ENCODE measurements at regions not wholly inside any gene's neighbourhood (a gene's known extent, or its start where the extent isn't known, plus 50 kb on each side); places are given as distances from the start of the nearest gene placed in this dataset.

DNA sequence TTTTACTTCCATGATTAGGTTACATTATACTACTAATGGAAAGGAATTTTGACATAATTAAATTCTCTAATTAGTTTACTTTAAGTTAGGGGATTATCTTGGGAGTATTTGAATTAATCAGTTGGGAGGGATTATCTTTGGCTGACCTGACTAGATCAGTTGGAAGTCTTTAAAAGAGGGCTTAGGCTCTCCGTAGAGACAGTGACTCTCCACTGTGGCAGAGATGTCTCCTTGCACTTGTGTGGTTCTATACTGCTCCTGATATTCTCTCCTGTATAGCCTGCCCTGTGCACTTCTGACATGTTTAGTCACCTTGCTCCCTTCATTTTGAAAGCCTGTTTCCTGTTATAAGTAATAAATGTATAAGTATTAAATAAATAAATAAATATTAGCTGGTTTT is 1612.3 kb upstream of the PRR20A start:
- H3K27me3 Mint-ChIP-seq: no peaks in the 10 kb centered on the region
- peaks cover 5% of the 10 kb centered on the region for H3K36me3 Mint-ChIP-seq
- no peak overlapping the region for H3K27ac Mint-ChIP-seq
- no peak overlapping the region for H3K4me3 Mint-ChIP-seq
- DNase-seq (ENCODE audit: low spot score) (no peak), ATAC-seq (no peak)
- peaks cover 10% of the 10 kb centered on the region for H3K9me3 Mint-ChIP-seq
- peaks cover 0 to 2% of the 10 kb centered on the region in 2 donors for H3K4me1 Mint-ChIP-seq (ENCODE audit: low read depth in 2 of 2)

DNA sequence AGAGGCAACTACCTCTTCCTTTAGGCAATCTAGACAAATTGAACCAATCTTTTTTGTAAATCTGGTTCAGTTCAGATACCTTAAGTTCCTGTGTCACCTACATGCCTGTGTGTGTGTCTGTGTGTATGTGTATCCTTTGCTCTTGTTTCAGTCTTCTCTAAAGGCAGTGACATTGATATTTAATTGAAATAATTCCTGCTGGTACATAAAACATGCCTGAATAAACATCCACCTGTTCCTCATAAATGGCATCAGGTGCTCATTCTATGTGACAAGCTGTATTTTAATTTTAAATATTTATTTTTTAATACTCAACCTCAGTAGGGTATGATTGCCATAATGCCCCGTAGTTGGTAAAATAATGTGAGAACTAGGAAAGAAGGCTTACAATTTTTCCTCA is 1606.4 kb upstream of the PRR20A start:
- H3K36me3 Mint-ChIP-seq: no peaks in the 10 kb centered on the region
- DNase-seq (ENCODE audit: low spot score) (no peak), ATAC-seq (no peak)
- H3K27me3 Mint-ChIP-seq: no peaks in the 10 kb centered on the region
- H3K27ac Mint-ChIP-seq: no peak overlapping the region
- H3K9me3 Mint-ChIP-seq: peaks cover 5% of the 10 kb centered on the region
- no peaks in the 10 kb centered on the region for H3K4me1 Mint-ChIP-seq (ENCODE audit: low read depth in 2 of 2)
- no peak overlapping the region for H3K4me3 Mint-ChIP-seq

DNA sequence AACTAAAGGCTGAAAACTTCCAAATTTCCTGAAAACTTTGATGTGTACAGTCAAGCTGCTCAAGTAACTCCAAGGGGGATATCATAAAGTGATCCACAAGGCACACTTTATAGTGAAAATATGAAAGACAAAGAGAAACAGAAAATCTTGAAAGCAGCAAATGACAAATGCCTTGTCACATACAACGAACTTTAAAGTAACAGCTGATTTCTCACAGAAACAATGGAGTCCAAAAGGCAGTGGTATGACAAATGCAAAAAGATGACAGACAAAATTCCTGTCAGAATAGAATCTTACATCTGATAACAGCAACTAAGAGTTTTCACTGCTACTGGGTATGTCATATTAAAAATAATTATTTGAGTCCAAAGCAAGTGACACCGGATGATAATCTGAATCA is 1602.3 kb upstream of the PRR20A start:
- no peaks in the 10 kb centered on the region for H3K27me3 Mint-ChIP-seq
- ATAC-seq (no peak), DNase-seq (ENCODE audit: low spot score) (no peak)

DNA sequence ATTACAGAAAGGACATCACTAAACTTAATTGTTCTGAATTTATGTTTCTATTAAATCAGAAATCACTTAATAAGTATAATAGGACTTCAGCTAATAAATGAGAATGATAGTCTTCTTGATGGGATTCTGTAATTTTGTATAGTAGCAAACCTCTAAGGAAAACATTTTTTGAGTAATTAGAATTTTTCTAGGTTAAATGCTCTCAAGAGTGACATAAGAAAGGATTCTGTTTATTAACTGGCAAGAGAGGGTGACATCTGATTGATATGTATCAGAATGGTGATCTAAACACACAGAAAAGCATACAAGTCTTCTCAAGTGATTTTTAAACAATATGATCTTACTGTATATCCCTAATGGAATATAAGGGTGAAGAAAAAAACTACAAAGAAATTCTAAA is 1597.7 kb upstream of the PRR20A start:
- no peak for ATAC-seq
- no peak for DNase-seq (ENCODE audit: low spot score)
- H3K4me1 Mint-ChIP-seq (ENCODE audit: low read depth in 2 of 2): no peaks in the 10 kb centered on the region
- peaks cover 6% of the 10 kb centered on the region for H3K9me3 Mint-ChIP-seq
- no peaks in the 10 kb centered on the region for H3K27me3 Mint-ChIP-seq
- H3K36me3 Mint-ChIP-seq: no peaks in the 10 kb centered on the region
- H3K27ac Mint-ChIP-seq: no peak overlapping the region
- no peak overlapping the region for H3K4me3 Mint-ChIP-seq

More for the DNA sequence above, 1602.3 kb upstream of the PRR20A start:
- no peaks in the 10 kb centered on the region for H3K4me1 Mint-ChIP-seq (ENCODE audit: low read depth in 2 of 2)
- no peak overlapping the region for H3K4me3 Mint-ChIP-seq
- H3K9me3 Mint-ChIP-seq: peaks cover 9% of the 10 kb centered on the region
- H3K27ac Mint-ChIP-seq: no peak overlapping the region
- no peaks in the 10 kb centered on the region for H3K36me3 Mint-ChIP-seq

DNA sequence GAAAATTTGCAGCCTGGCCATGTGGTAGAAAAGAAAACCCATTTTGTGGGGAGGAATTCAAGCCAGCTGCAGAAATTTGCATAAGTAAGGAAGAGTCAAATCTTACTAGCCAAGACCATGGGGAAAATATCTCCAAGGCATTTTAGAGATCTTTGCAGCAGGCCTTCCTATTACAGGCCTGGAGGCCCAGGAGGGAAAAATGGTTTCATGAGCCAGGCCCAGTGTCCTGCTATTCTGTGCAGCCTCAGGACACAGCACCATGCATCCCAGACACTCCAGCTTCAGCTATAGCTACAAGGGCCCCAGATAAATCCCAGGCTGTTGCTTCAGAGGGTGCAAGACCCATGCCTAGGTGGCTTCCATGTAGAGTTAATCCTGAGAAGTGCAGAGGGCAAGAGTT is 1590.1 kb upstream of the PRR20A start:
- no peaks in the 10 kb centered on the region for H3K4me1 Mint-ChIP-seq (ENCODE audit: low read depth in 2 of 2)
- no peak overlapping the region for H3K27ac Mint-ChIP-seq
- H3K4me3 Mint-ChIP-seq: no peak overlapping the region
- no peak for ATAC-seq
- no peak for DNase-seq (ENCODE audit: low spot score)
- H3K36me3 Mint-ChIP-seq: peaks cover 4% of the 10 kb centered on the region
- no peaks in the 10 kb centered on the region for H3K27me3 Mint-ChIP-seq
- H3K9me3 Mint-ChIP-seq: peaks cover 22% of the 10 kb centered on the region

DNA sequence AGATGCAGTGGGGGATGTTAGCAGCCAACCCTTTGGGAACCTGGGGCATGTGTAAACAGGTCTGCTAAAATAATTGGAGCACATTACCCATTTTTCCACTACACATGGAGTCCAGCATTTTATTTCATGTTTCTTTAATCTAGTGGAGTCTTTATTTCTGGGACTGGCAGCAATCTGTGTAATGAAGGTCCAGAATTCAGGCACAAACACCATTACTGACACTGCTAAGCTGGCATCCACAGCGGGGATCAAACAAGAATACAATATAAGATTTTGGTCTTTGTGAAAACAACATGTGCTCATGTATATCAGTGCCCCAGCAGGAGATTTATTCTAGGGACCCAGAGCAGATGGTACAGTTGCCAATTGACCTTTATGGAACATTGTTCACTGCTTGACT is 1587.0 kb upstream of the PRR20A start:
- ATAC-seq: no peak
- Mint-ChIP-seq H3K4me1 (ENCODE audit: low read depth in 2 of 2) (no peaks in the 10 kb centered on the region), H3K27ac (no peak overlapping the region), H3K27me3 (no peaks in the 10 kb centered on the region), H3K9me3 (peaks cover 27% of the 10 kb centered on the region), H3K4me3 (no peak overlapping the region), H3K36me3 (peaks cover 10% of the 10 kb centered on the region)
- DNase-seq (ENCODE audit: low spot score): no peak

DNA sequence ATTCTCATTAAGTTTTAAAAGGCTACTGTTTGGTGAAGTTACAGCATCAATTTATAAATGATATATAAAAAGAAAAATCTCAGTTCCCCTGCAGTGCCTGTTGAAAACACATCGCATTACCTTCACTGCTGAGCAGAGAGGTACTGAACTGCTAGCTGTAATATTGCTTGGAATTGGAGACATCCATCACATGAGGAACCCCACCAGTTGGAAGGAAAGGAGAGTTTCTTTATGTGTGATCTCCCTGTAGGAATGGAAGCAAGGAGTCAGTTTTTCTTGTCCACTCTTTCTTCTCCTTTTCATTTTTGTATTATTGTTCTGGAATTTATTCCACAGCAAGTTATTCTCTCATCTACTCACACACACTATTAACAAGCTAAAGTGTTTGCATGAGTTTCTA is 1586.0 kb upstream of the PRR20A start:
- peaks cover 10% of the 10 kb centered on the region for H3K36me3 Mint-ChIP-seq

DNA sequence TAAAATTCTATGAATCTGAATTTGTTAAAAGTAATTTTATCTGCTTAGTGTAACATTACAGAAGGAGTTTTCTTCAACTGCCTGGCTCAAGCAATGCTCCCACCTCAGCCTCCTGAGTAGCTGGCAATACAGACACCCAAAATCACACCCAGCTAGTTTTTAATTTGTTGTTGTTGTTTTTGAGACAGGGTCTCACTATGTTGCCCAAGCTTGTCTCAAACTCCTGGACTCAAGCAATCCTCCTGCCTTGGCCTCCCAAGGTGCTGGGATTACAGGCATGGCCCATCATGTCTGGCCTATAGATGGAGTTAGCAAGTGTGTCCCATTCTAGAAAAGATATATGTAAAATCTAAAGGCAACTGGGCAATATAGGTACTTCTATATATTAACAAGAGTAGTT is 1580.4 kb upstream of the PRR20A start:
- ATAC-seq: no peak
- Mint-ChIP-seq H3K27ac (no peak overlapping the region), H3K27me3 (no peaks in the 10 kb centered on the region), H3K36me3 (peaks cover 7% of the 10 kb centered on the region), H3K4me1 (ENCODE audit: low read depth in 2 of 2) (no peaks in the 10 kb centered on the region), H3K4me3 (no peak overlapping the region), H3K9me3 (peaks cover 9% of the 10 kb centered on the region)
- no peak for DNase-seq (ENCODE audit: low spot score)

More for the DNA sequence above, 1586.0 kb upstream of the PRR20A start:
- Mint-ChIP-seq H3K4me3 (no peak overlapping the region), H3K27me3 (no peaks in the 10 kb centered on the region), H3K9me3 (peaks cover 26% of the 10 kb centered on the region), H3K4me1 (ENCODE audit: low read depth in 2 of 2) (no peaks in the 10 kb centered on the region), H3K27ac (no peak overlapping the region)
- ATAC-seq: no peak
- DNase-seq (ENCODE audit: low spot score): no peak

DNA sequence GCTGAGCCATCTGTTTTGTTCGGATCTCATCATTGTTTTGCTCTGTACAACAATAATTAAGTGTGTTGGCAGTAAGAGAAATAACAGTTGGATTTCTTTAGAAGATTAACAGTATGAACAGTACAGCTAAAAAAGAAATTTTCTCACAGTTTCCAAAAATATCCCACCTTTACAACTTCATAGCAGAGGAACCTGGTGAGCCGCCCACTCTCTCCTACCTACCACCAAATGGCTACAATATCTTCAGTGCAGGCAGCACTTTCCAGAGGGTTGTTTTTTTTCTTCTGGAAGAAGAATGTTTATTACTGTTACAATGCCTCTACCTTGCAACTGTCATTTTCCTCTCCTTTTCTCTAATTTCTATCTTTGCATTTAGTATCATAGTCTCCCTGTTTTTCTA is 1577.5 kb upstream of the PRR20A start:
- DNase-seq (ENCODE audit: low spot score): no peak
- no peaks in the 10 kb centered on the region for H3K4me1 Mint-ChIP-seq (ENCODE audit: low read depth in 2 of 2)

DNA sequence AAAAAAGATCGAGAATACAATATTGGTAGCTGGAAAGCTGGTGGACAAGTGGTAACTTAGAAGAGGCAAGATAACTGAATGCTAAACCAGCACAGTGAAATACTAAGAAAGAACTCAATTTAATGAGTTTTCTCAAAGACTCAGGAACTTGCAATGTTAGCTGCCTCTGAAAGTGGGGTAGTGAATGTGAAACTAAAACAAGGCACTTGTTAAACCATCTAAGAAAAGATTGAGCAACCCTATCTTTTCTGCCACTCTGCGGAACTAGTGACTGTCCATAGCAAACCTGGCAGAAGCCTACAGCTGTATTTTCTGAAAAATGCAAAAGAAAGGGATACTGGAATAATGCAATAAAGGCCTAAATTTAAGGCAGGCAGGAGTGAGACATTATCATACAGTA is 1574.4 kb upstream of the PRR20A start:
- Mint-ChIP-seq H3K4me1 (ENCODE audit: low read depth in 2 of 2) (no peaks in the 10 kb centered on the region), H3K4me3 (no peak overlapping the region), H3K27me3 (no peaks in the 10 kb centered on the region), H3K9me3 (peaks cover 3% of the 10 kb centered on the region), H3K27ac (no peak overlapping the region), H3K36me3 (no peaks in the 10 kb centered on the region)
- DNase-seq (ENCODE audit: low spot score): no peak
- ATAC-seq: no peak

More for the DNA sequence above, 1577.5 kb upstream of the PRR20A start:
- H3K9me3 Mint-ChIP-seq: peaks cover 3% of the 10 kb centered on the region
- H3K27me3 Mint-ChIP-seq: no peaks in the 10 kb centered on the region
- no peak overlapping the region for H3K27ac Mint-ChIP-seq
- H3K4me3 Mint-ChIP-seq: no peak overlapping the region
- no peaks in the 10 kb centered on the region for H3K36me3 Mint-ChIP-seq
- ATAC-seq: no peak

DNA sequence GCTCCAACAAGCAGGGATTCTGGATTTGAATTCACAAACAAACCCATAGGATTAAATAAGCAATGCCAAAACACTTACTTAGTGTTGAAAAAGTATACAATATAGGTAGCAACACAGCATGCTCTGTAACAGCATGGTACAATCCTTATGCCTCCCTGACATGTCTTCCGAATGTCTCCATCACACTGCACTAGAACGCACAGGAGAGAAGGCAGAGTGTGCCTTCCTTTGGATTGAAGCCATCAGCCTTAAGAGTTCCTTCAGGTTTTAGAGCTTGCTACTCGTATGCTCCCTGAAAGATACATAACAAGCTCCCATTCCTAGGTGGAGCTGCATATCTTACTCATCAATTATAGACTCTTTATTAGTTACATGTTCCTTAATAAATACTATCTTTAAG is 1573.9 kb upstream of the PRR20A start:
- H3K9me3 Mint-ChIP-seq: peaks cover 3% of the 10 kb centered on the region
- H3K27me3 Mint-ChIP-seq: no peaks in the 10 kb centered on the region
- no peak overlapping the region for H3K27ac Mint-ChIP-seq
- no peak overlapping the region for H3K4me3 Mint-ChIP-seq
- ATAC-seq (no peak), DNase-seq (ENCODE audit: low spot score) (no peak)
- H3K4me1 Mint-ChIP-seq (ENCODE audit: low read depth in 2 of 2): no peaks in the 10 kb centered on the region
- no peaks in the 10 kb centered on the region for H3K36me3 Mint-ChIP-seq

DNA sequence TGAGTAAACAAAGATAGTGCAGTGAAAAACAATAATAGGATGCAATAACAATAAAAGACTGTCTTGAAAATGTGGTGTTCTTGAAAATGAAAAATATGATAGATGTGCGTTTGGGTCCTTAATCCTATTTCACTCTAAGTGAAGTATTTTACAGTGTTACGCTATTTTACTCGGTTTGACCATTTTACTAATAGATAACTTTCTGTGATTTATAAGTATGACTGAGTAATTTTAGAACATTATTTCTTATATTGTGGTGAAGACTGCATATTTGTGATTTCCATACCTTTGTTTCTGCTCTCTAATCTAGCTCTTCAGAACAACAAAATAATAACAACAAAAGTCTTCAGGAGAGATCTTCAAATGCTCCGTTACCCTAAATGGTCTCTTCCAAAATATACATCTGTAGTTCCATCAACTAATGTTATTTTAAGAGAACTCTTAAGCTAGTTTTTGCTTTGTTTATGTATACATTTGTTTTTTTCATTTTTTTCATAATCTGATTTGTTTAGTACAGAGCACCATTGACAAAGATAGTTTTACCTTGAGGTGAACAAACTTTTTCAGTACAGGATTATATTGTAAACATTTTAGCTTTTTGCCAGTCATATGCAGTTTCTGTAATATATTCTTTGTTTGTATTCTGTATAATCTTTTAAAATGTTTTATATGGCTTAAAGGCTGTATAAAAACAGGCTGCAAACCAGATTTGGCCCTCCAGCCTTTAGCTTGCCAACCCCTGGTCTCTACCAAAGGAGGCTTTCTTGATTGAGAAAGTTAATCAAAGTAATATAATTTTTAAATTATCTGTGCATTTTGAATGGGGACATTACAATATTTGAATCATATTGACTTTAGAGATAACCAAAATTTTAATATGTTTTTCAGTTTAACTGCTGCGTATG is 1572.7 kb upstream of the PRR20A start:
- Mint-ChIP-seq H3K36me3 (no peaks in the 10 kb centered on the region), H3K4me3 (no peak overlapping the region), H3K4me1 (ENCODE audit: low read depth in 2 of 2) (no peaks in the 10 kb centered on the region), H3K9me3 (peaks cover 6% of the 10 kb centered on the region), H3K27me3 (no peaks in the 10 kb centered on the region), H3K27ac (no peak overlapping the region)
- DNase-seq (ENCODE audit: low spot score): no peak
- no peak for ATAC-seq

DNA sequence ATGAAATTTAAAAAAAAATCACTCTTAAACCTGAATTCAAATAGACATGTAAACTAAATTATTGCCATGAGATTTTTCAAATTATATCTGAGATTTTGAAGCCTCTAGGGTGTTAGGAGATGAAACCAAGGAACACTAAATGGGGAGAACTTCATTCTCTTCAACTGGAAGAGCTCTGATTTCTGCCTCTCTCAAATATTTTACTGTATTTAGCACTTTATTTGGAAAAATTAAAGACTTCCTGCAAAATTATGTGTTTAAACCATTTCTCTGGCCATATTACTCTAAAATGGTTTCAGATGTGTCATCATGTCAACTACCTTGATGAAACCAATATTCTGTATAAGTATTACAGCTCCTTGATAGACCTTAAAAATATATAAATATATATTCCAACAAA is 1571.6 kb upstream of the PRR20A start:
- no peaks in the 10 kb centered on the region for H3K4me1 Mint-ChIP-seq (ENCODE audit: low read depth in 2 of 2)

DNA sequence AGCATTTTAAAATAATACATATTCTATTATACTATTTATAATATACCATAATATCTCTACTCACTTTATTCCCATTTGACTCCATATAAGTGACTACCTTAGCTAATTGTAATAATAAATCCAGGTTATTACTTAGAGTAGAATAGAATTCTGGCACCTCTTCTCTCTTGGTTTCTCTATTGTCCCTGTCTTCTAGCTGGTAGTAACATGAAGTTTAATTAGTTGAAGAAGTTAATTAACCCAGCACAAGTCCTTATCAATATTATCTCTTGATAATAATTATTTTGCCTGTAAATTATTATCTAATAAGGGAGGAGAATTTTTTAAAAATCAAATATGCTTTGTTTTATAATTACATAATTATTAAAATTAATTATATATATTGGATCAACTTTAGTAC is 1571.2 kb upstream of the PRR20A start:
- Mint-ChIP-seq H3K27ac (no peak overlapping the region), H3K36me3 (no peaks in the 10 kb centered on the region), H3K4me1 (ENCODE audit: low read depth in 2 of 2) (no peaks in the 10 kb centered on the region), H3K4me3 (no peak overlapping the region), H3K9me3 (peaks cover 6% of the 10 kb centered on the region), H3K27me3 (no peaks in the 10 kb centered on the region)
- DNase-seq (ENCODE audit: low spot score) (no peak), ATAC-seq (no peak)

More for the DNA sequence above, 1571.6 kb upstream of the PRR20A start:
- H3K9me3 Mint-ChIP-seq: peaks cover 6% of the 10 kb centered on the region
- DNase-seq (ENCODE audit: low spot score) (no peak), ATAC-seq (no peak)
- H3K27me3 Mint-ChIP-seq: no peaks in the 10 kb centered on the region
- H3K27ac Mint-ChIP-seq: no peak overlapping the region
- no peak overlapping the region for H3K4me3 Mint-ChIP-seq
- H3K36me3 Mint-ChIP-seq: no peaks in the 10 kb centered on the region

DNA sequence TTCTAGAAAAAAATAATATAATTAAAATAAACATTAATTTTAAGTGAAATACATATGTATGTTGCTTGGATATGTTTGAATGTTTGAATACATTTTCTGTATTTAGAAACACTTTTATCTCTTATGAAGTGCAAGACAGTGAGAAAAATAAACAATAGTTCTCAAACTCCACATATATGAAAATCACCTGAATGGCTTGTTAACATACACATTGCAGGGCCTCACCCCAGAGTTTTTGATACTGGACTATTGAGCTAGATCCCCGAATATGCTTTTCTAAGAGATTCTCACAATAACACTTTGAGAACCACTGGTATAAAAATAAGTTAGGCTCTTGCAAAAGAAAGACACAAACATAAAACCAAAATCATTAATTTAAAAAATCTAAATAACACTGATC is 1570.3 kb upstream of the PRR20A start:
- Mint-ChIP-seq H3K27ac (no peak overlapping the region), H3K27me3 (no peaks in the 10 kb centered on the region), H3K4me3 (no peak overlapping the region), H3K4me1 (ENCODE audit: low read depth in 2 of 2) (no peaks in the 10 kb centered on the region), H3K9me3 (peaks cover 6% of the 10 kb centered on the region), H3K36me3 (no peaks in the 10 kb centered on the region)
- ATAC-seq (no peak), DNase-seq (ENCODE audit: low spot score) (no peak)

Data from natural killer cell treated with Interleukin-12 subunit alpha and Interleukin-12 subunit beta and Interleukin-15 and Interleukin-18, amount 100 ng/mL, for 72 hours (primary cell).